GM23248 (cell line): ENCODE measurements at regions not wholly inside any gene's neighbourhood (a gene's known extent, or its start where the extent isn't known, plus 50 kb on each side); places are given as distances from the start of the nearest gene placed in this dataset.

ENCODE experiments used
- DNase-seq: peaks from one replicate; pipeline ENCODE4 v3.0.0-alpha.2; 2015
- H2AFZ ChIP-seq: fragments of 200-600 bp; sonication (generic); 2 replicates; pipeline ENCODE4 v1.6.1; 2016; ENCODE audit warnings: antibody characterized with exemption
- H3F3A ChIP-seq: fragments of 200-600 bp; sonication (generic); 2 replicates; pipeline ENCODE4 v1.6.1; 2016; ENCODE audit warnings: mild to moderate bottlenecking, antibody characterized with exemption, mixed run types; ENCODE audit not compliant: insufficient read depth
- H3K27ac ChIP-seq: fragments of 200-600 bp; sonication (generic); 2 replicates; pipeline ENCODE4 v1.5.1; 2016; ENCODE audit warnings: mild to moderate bottlenecking
- H3K27me3 ChIP-seq: fragments of 200-600 bp; sonication (generic); replicated peaks from 2 replicates; pipeline ENCODE4 v1.6.1; 2016; ENCODE audit warnings: mild to moderate bottlenecking; ENCODE audit not compliant: insufficient read depth
- H3K36me3 ChIP-seq: fragments of 200-600 bp; sonication (generic); 2 replicates; pipeline ENCODE4 v1.6.1; 2016; ENCODE audit warnings: low read depth, mild to moderate bottlenecking
- H3K4me1 ChIP-seq: fragments of 200-600 bp; sonication (generic); 2 replicates; pipeline ENCODE4 v1.6.1; 2016; ENCODE audit warnings: mild to moderate bottlenecking; ENCODE audit not compliant: insufficient read depth
- H3K4me2 ChIP-seq: fragments of 200-600 bp; sonication (generic); one replicate; pipeline ENCODE4 v1.6.1; 2016; ENCODE audit warnings: mild to moderate bottlenecking; ENCODE audit not compliant: unreplicated experiment
- H3K4me3 ChIP-seq: fragments of 200-600 bp; sonication (generic); 2 replicates; pipeline ENCODE4 v1.5.1; 2016; ENCODE audit warnings: mild to moderate bottlenecking
- H3K79me2 ChIP-seq: fragments of 200-600 bp; sonication (generic); 2 replicates; pipeline ENCODE4 v1.6.1; 2016; ENCODE audit warnings: mild to moderate bottlenecking; ENCODE audit not compliant: insufficient read depth
- H3K9ac ChIP-seq: fragments of 200-600 bp; sonication (generic); 2 replicates; pipeline ENCODE4 v1.6.1; 2016; ENCODE audit warnings: mild to moderate bottlenecking
- H3K9me2 ChIP-seq: fragments of 200-600 bp; sonication (generic); 2 replicates; pipeline ENCODE4 v1.6.1; 2016; ENCODE audit warnings: mixed run types, mild to moderate bottlenecking, moderate library complexity; ENCODE audit not compliant: insufficient read depth
- H3K9me3 ChIP-seq: fragments of 200-600 bp; sonication (generic); one replicate; pipeline ENCODE4 v1.6.1; 2017; ENCODE audit warnings: low read depth
- H4K20me1 ChIP-seq: fragments of 200-600 bp; sonication (generic); 2 replicates; pipeline ENCODE4 v1.6.0; 2016; ENCODE audit not compliant: insufficient read depth
- EZH2 ChIP-seq: fragments of 200-600 bp; sonication (generic); IDR thresholded peaks from 2 replicates; pipeline ENCODE4 v1.6.1; 2018; ENCODE audit warnings: antibody characterized with exemption, mild to moderate bottlenecking; ENCODE audit not compliant: insufficient read depth, poor library complexity, severe bottlenecking
- EZH2phosphoT487 ChIP-seq: fragments of 200-600 bp; sonication (generic); IDR thresholded peaks from 2 replicates; pipeline ENCODE4 v1.6.1; 2018; ENCODE audit warnings: antibody characterized with exemption, moderate library complexity, mild to moderate bottlenecking, low read depth; ENCODE audit not compliant: insufficient read depth
- WGBS, 2 experiments: methylation state at CpG; one replicate each; pipeline ENCODE4 v1.1.6; 2015 to 2017; ENCODE audit warnings: low lambda C conversion rate in 2 of 2, low coverage in 1 of 2; ENCODE audit errors: missing lambda C conversion rate in 2 of 2; 5-methylcytosine and 5-hydroxymethylcytosine counted together
- in situ Hi-C: fragments of 300-500 bp; cut with MboI; formaldehyde crosslinking; loops from 2 replicates; pipeline ENCODE4 v1.15.0; 2020

DNA sequence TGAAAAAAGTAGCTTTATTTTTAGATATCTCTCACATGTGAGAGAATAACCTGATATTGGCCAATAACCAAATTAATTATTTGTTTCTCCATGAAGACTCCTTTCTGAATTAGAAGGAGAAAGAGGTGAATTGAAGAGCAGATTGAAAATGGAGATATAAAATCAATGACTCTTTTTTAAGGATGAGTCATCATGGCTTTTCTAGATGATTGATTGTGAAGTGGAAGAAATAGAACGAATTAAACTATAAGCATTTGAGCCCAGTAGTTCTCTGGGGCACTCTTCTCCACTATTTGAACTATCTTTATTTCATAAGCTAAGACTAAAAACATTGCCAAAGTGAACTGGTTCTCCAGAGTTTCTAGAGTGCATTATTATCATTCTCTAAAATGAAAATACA is 137.2 kb upstream of the EDNRA start:
- Histone ChIP-seq H3K9me3 (no peaks in the 10 kb centered on the region), H2AFZ (no peak overlapping the region), H3K36me3 (no peaks in the 10 kb centered on the region), H3K9me2 (no peaks in the 10 kb centered on the region), H4K20me1 (no peaks in the 10 kb centered on the region), H3K4me2 (no peak overlapping the region), H3K4me1 (0 out of 2 replicates have a peak, but pooled peaks cover 7% of the 10 kb centered on the region), H3K27ac (no peak overlapping the region), H3K27me3 (no peaks in the 10 kb centered on the region), H3F3A (peaks cover 20% of the 10 kb centered on the region), H3K4me3 (no peak overlapping the region), H3K9ac (no peak overlapping the region), H3K79me2 (no peaks in the 10 kb centered on the region)
- TF ChIP-seq EZH2phosphoT487: no peak
- no peak for TF ChIP-seq EZH2
- WGBS, 2 experiments: 32 to 40% methylated on average over 1 of the region's 1 CpG
- in situ Hi-C loops: loop anchor here (25.0 kb wide), 1 partner anchor 519 kb away; no protein-coding TSS in a partner anchor
- no peak for DNase-seq

DNA sequence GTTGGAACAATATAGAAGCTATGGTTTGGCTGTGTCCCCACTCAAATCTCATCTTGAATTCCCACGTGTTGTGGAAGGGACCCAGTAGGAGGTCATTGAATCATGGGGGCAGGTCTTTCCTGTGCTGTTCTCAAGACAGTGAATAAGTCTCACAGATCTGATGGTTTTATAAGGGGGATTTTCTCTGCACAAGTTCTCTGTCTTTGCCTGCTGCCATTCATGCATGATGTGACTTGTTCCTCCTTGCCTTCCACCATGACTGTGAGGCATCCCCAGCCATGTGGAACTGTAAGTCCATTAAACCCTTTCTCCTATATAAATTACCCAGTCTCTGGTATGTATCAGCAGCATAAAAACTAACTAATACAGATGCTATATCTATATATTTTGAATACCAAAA is 135.2 kb upstream of the EDNRA start:
- Histone ChIP-seq H3K9me2 (no peaks in the 10 kb centered on the region), H2AFZ (no peak overlapping the region), H3K4me1 (no peaks in the 10 kb centered on the region), H4K20me1 (no peaks in the 10 kb centered on the region), H3K9me3 (no peaks in the 10 kb centered on the region), H3K27ac (no peak overlapping the region), H3F3A (peaks cover 11% of the 10 kb centered on the region), H3K27me3 (no peaks in the 10 kb centered on the region), H3K9ac (no peak overlapping the region), H3K79me2 (no peaks in the 10 kb centered on the region), H3K4me2 (no peak overlapping the region), H3K4me3 (no peak overlapping the region), H3K36me3 (no peaks in the 10 kb centered on the region)
- no peak for TF ChIP-seq EZH2
- no peak for TF ChIP-seq EZH2phosphoT487
- in situ Hi-C loops: loop anchor here (25.0 kb wide), 1 partner anchor 517 kb away; no protein-coding TSS in a partner anchor
- WGBS, 2 experiments: 50 to 61% methylated on average over 1 of the region's 1 CpG
- DNase-seq: no peak

DNA sequence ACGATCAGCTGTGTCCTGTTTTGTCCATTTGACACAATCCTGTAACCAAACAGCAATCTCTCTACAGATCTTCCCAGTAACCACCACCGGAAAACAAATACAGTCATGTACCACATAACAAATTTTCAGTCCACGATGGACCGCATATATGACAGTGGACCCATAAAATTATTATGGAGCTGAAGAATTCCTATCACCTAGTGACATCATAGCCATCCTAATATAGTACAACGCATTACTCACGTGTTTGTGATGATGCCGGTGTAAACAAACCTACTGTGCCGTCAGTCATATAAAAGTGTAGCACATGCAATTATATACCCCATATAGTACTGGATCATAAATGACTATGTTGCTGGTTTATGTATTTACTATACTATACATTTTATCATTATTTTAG is 133.7 kb upstream of the EDNRA start:
- Histone ChIP-seq H3K4me1 (no peaks in the 10 kb centered on the region), H3K36me3 (no peaks in the 10 kb centered on the region), H3K27ac (no peak overlapping the region), H2AFZ (no peak overlapping the region), H3K4me3 (no peak overlapping the region), H3K79me2 (no peaks in the 10 kb centered on the region), H3K9ac (no peak overlapping the region), H3K9me2 (no peaks in the 10 kb centered on the region), H4K20me1 (no peaks in the 10 kb centered on the region), H3F3A (no peaks in the 10 kb centered on the region), H3K4me2 (no peak overlapping the region), H3K9me3 (no peaks in the 10 kb centered on the region), H3K27me3 (no peaks in the 10 kb centered on the region)
- in situ Hi-C loops: loop anchor here (25.0 kb wide), 1 partner anchor 515 kb away; no protein-coding TSS in a partner anchor
- no peak for DNase-seq
- TF ChIP-seq EZH2: no peak
- no peak for TF ChIP-seq EZH2phosphoT487
- 80 to 82% methylated on average over 8 of the region's 8 CpGs for WGBS, 2 experiments

DNA sequence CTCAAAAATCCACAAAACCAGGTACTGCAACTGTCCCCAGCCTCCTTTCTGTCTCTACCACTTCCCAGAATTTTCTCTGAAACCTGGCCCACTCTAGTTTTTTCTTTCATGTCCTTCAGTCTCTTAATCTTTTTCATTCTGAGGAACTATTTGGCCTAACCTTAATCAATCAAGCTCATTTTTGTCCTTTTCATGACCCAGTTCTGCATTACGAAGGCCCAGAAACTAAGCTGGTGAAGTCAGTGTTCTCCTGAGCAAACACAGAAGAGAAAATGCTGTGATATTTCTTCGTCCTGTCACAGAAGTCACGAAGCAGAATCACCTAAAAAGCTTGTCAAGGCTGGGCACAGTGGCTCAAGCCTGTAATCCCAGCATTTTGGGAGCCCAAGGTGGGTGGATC is 131.7 kb upstream of the EDNRA start:
- no peaks in the 10 kb centered on the region for H3K9me2 ChIP-seq
- no peak overlapping the region for H3K4me2 ChIP-seq
- H3K9me3 ChIP-seq: no peaks in the 10 kb centered on the region
- no peak for TF ChIP-seq EZH2phosphoT487
- no peak for TF ChIP-seq EZH2
- H3K79me2 ChIP-seq: no peaks in the 10 kb centered on the region
- no peaks in the 10 kb centered on the region for H3F3A ChIP-seq
- H3K4me1 ChIP-seq: no peaks in the 10 kb centered on the region
- in situ Hi-C loops: loop anchor here (25.0 kb wide), 1 partner anchor 513 kb away; no protein-coding TSS in a partner anchor
- H3K9ac ChIP-seq: no peak overlapping the region
- DNase-seq: no peak
- no peaks in the 10 kb centered on the region for H4K20me1 ChIP-seq
- no peak overlapping the region for H3K27ac ChIP-seq
- 71 to 74% methylated on average over 3 of the region's 3 CpGs for WGBS, 2 experiments
- H3K4me3 ChIP-seq: no peak overlapping the region
- no peak overlapping the region for H2AFZ ChIP-seq
- H3K36me3 ChIP-seq: no peaks in the 10 kb centered on the region
- no peaks in the 10 kb centered on the region for H3K27me3 ChIP-seq
